Gastroesophageal sphincter (tissue), 4 donors: ENCODE measurements at regions not wholly inside any gene's neighbourhood (a gene's known extent, or its start where the extent isn't known, plus 50 kb on each side); places are given as distances from the start of the nearest gene placed in this dataset.

Source experiments
- ATAC-seq: fragments of 150-250 bp; one replicate; pipeline ENCODE4 v1.9.1; 2016; ENCODE audit warnings: mild to moderate bottlenecking, moderate library complexity
- H3K27ac ChIP-seq, 4 donors: fragments of 200-600 bp; sonication (generic) in 3 of 4; 1 replicate in 3 of 4; 2 replicates in 1 of 4; pipeline ENCODE4 v1.5.1; 2016 to 2019
- H3K27me3 ChIP-seq: fragments of 200-600 bp; sonication (generic); one replicate; pipeline ENCODE4 v1.5.1; 2019
- H3K36me3 ChIP-seq, 2 donors: fragments of 200-600 bp; sonication (generic); one replicate each; pipeline ENCODE4 v1.5.1; 2019; ENCODE audit warnings: control low read depth in 1 of 2
- H3K4me1 ChIP-seq, 3 donors: fragments of 200-600 bp; sonication (generic); 1 replicate in 2 of 3; 2 replicates in 1 of 3; pipeline ENCODE4 v1.5.1; 2016 to 2019; ENCODE audit warnings: control low read depth in 2 of 3
- H3K4me3 ChIP-seq, 2 donors: fragments of 200-600 bp; sonication (generic); one replicate each; pipeline ENCODE4 v1.5.1; 2019; ENCODE audit warnings: mild to moderate bottlenecking in 1 of 2, moderate library complexity in 1 of 2
- H3K9me3 ChIP-seq, 3 donors: fragments of 200-600 bp; sonication (generic); one replicate each; pipeline ENCODE4 v1.5.1; 2017 to 2019; ENCODE audit warnings: control low read depth in 2 of 3
- EP300 ChIP-seq: sonication (generic); formaldehyde crosslinking; IDR thresholded peaks from one replicate; pipeline ENCODE4 v1.6.1; 2017; ENCODE audit warnings: antibody characterized with exemption, mild to moderate bottlenecking
- POLR2A ChIP-seq, 2 donors: fragments of 450-650 bp; IDR thresholded peaks; one replicate each; pipeline ENCODE4 v1.6.1; 2017; ENCODE audit warnings: antibody characterized with exemption in 2 of 2, mild to moderate bottlenecking in 2 of 2, moderate library complexity in 1 of 2
- POLR2AphosphoS5 ChIP-seq: sonication (generic); formaldehyde crosslinking; IDR thresholded peaks from one replicate; pipeline ENCODE4 v1.6.1; 2017; ENCODE audit warnings: antibody characterized with exemption
- WGBS, 2 donors: methylation state at CpG; one replicate each; pipeline ENCODE4 v1.1.5; 2018; ENCODE audit warnings: low coverage in 1 of 2; 5-methylcytosine and 5-hydroxymethylcytosine counted together
- TF ChIP-seq, protein P1 (sequence below), 4 experiments: fragments of 200-600 bp in 2 of 4; fragments of 450-650 bp in 2 of 4; sonication (generic) in 1 of 4; IDR thresholded peaks; one replicate each; pipeline ENCODE4 v1.5.1; 2017 to 2019; ENCODE audit warnings: antibody characterized with exemption in 4 of 4, mild to moderate bottlenecking in 2 of 4, moderate library complexity in 2 of 4

DNA sequence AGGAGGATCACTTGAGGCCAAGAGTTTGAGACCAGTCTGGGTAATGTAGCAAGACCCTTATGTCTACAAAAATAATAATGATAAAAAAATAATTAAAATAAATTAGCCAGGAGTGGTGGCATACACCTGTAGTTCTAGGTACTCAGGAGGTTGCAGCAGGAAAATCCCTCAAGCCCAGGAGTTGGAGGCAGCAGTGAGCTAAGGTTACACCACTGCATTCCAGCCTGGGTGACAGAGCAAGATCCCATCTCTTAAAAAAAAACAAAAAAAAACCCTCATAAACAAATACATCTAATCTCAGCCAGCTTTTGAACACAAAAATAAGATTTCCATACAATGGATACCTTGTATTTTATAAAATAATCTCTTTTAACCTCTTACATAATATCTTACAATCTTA is 363.3 kb upstream of the KLF4 start:
- H3K4me1 ChIP-seq = peaks cover 0 to 7% (median 0%) of the 10 kb centered on the region in 3 donors
- H3K9me3 ChIP-seq = peaks cover 0 to 17% (median 2%) of the 10 kb centered on the region in 3 donors
- ATAC-seq = no peak
- H3K27ac ChIP-seq = no peak overlapping the region
- TF ChIP-seq, protein P1, sequence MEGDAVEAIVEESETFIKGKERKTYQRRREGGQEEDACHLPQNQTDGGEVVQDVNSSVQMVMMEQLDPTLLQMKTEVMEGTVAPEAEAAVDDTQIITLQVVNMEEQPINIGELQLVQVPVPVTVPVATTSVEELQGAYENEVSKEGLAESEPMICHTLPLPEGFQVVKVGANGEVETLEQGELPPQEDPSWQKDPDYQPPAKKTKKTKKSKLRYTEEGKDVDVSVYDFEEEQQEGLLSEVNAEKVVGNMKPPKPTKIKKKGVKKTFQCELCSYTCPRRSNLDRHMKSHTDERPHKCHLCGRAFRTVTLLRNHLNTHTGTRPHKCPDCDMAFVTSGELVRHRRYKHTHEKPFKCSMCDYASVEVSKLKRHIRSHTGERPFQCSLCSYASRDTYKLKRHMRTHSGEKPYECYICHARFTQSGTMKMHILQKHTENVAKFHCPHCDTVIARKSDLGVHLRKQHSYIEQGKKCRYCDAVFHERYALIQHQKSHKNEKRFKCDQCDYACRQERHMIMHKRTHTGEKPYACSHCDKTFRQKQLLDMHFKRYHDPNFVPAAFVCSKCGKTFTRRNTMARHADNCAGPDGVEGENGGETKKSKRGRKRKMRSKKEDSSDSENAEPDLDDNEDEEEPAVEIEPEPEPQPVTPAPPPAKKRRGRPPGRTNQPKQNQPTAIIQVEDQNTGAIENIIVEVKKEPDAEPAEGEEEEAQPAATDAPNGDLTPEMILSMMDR (IDR thresholded peaks at IDR 0.05) = no peak
- TF ChIP-seq EP300 (no peak), POLR2A (IDR thresholded peaks at IDR 0.05) (no peak), POLR2AphosphoS5 (no peak)
- no peaks in the 10 kb centered on the region for H3K36me3 ChIP-seq
- H3K4me3 ChIP-seq = no peak overlapping the region
- no peaks in the 10 kb centered on the region for H3K27me3 ChIP-seq

DNA sequence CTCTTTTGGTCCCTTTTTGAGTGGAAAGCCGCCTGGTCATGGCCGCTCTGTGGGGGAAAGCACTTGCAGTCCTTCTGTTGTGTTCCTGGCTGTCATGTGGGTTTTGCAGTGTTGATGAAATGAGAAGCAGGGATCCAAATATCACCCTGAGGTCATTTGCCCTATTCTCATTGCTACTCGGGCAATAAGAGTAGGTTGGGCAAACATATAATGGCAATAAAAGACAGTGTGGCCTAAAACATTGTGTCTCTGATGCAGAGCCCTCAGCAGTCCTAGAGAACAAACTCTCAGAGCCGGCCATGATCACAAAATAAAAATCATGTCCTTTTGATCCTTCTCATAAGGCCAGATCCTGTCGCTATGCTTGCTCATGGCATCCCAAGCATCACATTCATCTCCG is 361.1 kb upstream of the KLF4 start:
- no peak for ATAC-seq
- no peaks in the 10 kb centered on the region for H3K27me3 ChIP-seq

DNA sequence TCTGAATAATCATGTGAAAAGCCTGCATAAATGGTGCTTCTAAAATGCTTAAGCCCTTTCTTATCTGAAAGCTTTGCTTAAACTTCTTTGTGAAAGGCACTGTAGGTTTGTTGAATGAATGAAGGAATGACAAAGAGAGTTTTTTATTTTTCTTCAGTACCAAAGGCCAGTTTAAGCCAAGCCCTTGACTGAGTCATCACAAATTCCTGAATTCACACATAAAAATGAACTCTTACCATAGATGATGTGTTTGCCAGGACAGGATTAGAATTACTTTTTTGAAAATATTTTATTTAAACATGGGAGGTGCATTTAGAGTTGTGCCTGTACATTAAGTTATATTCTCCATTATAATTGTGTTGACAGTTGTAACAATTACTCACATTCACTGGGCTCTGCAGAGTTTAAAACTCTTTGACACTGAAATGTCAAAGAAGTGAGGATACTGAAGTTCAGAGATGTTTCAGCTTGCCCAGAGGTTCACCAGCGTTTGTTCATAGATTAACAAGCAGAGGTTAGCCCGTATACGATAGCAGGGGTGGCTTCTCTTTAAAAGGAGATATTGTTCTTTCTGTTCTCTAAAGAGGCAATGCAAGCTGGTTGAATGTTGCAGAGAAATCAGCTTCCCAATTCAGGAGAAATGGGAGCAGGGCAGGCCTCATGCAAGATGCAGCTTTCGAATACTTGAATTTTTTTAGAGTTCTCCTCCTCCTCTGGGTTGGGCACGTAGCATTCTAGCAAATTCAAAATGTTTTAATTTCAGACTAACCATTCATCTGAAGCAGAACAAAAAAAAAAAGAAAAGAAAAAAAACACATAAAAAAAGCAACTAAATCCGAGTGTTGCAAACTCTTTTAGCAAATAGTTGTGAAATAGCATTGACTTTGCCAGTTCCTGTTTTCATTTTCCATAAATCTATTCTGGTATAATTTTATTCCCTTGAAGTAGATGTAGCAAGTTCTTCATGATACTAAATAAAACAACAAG is 358.7 kb upstream of the KLF4 start:
- TF ChIP-seq POLR2A (IDR thresholded peaks at IDR 0.05) (no peak), EP300 (no peak), POLR2AphosphoS5 (peak; percentile 29)
- TF ChIP-seq, protein P1 (IDR thresholded peaks at IDR 0.05) = no peak
- peak overlapping the region in 2 of 4 donors; percentile 37 to 39 for H3K27ac ChIP-seq
- H3K4me1 ChIP-seq = peaks cover 0 to 12% (median 0%) of the 10 kb centered on the region in 3 donors
- 58 to 74% methylated on average over 5 to 6 of the region's 6 CpGs for WGBS, 2 donors
- ATAC-seq = peak; percentile 36
- no peak overlapping the region for H3K4me3 ChIP-seq
- H3K27me3 ChIP-seq = no peaks in the 10 kb centered on the region
- H3K9me3 ChIP-seq = no peaks in the 10 kb centered on the region
- no peaks in the 10 kb centered on the region for H3K36me3 ChIP-seq

More for the DNA sequence above, 361.1 kb upstream of the KLF4 start:
- no peak overlapping the region for H3K27ac ChIP-seq
- H3K36me3 ChIP-seq = no peaks in the 10 kb centered on the region
- peaks cover 0 to 8% (median 1%) of the 10 kb centered on the region in 3 donors for H3K9me3 ChIP-seq
- WGBS, 2 donors = 89 to 97% methylated on average over 3 of the region's 6 CpGs
- H3K4me1 ChIP-seq = peaks cover 0 to 12% (median 0%) of the 10 kb centered on the region in 3 donors
- no peak for TF ChIP-seq POLR2A (IDR thresholded peaks at IDR 0.05)
- TF ChIP-seq, protein P1 (IDR thresholded peaks at IDR 0.05) = no peak
- TF ChIP-seq EP300 = no peak
- no peak for TF ChIP-seq POLR2AphosphoS5
- no peak overlapping the region for H3K4me3 ChIP-seq

DNA sequence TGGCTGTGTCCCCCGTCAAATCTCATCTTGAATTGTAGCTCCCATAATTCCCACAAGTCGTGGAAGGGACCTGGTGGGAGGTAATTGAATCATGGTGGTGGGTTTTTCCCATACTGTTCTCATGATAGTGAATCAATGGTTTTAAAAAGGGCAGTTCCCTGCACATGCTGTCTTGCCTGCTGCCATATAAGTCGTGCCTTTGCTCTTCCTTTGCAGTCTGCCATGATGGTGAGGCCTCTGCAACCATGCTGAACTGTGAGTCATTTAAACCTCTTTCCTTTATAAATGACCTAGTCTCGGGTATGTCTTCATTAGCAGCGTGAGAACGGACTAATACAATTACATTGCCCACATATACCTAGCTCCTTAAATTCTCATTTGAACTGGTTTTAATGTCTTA is 353.0 kb upstream of the KLF4 start:
- Histone ChIP-seq H3K9me3 (no peaks in the 10 kb centered on the region), H3K36me3 (no peaks in the 10 kb centered on the region), H3K27me3 (no peaks in the 10 kb centered on the region), H3K4me3 (no peak overlapping the region), H3K4me1 (peaks cover 0 to 1% (median 0%) of the 10 kb centered on the region in 3 donors), H3K27ac (no peak overlapping the region)
- ATAC-seq = no peak
- TF ChIP-seq EP300 (no peak), POLR2A (IDR thresholded peaks at IDR 0.05) (no peak), POLR2AphosphoS5 (no peak)
- TF ChIP-seq, protein P1 (IDR thresholded peaks at IDR 0.05) = no peak
- 91 to 92% methylated on average over 5 to 6 of the region's 6 CpGs for WGBS, 2 donors

DNA sequence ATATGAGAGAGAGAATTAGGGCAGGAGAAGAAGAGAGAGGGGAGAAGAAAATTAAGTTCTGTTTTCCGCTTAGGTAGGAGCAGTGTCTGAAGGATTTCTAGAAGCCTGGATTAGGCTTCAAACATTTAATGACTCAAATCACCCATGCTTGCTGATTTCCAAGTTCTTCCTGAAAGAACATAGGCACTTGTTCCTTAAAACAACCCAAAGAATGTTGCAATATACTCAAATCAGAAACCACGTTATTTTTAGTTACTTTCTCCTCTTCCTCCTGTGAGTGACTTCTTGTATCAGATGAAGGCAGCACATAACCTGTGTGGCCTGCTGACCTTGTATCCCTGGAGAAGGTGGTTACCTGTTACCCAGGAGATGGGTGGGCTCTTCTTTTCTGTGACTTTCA is 351.5 kb upstream of the KLF4 start:
- Histone ChIP-seq H3K4me1 (no peaks in the 10 kb centered on the region), H3K9me3 (no peaks in the 10 kb centered on the region), H3K27me3 (no peaks in the 10 kb centered on the region), H3K36me3 (no peaks in the 10 kb centered on the region), H3K4me3 (no peak overlapping the region), H3K27ac (no peak overlapping the region)
- TF ChIP-seq, protein P1 (IDR thresholded peaks at IDR 0.05) = no peak
- TF ChIP-seq POLR2A (IDR thresholded peaks at IDR 0.05) = no peak
- ATAC-seq = no peak
- WGBS, 2 donors = 74 to 79% methylated on average over 2 of the region's 2 CpGs
